NT2/D1 (cell line): ENCODE measurements at regions not wholly inside any gene's neighbourhood (a gene's known extent, or its start where the extent isn't known, plus 50 kb on each side); places are given as distances from the start of the nearest gene placed in this dataset.

ENCODE experiments used
- SUZ12 ChIP-seq: IDR thresholded peaks from 2 replicates; pipeline ENCODE4 v1.6.1; 2011; ENCODE audit not compliant: insufficient read length, insufficient read depth; ENCODE audit errors: extremely low read depth
- YY1 ChIP-seq: IDR thresholded peaks from 2 replicates; pipeline ENCODE4 v1.6.1; 2011; ENCODE audit not compliant: insufficient read length, insufficient read depth

GRCh38 chr4:156194896-156195295 lies 241.2 kb upstream of the CTSO start:
- TF ChIP-seq SUZ12 (no peak), YY1 (no peak)
